Lower lobe of right lung (tissue), 2 donors: ENCODE measurements at regions not wholly inside any gene's neighbourhood (a gene's known extent, or its start where the extent isn't known, plus 50 kb on each side); places are given as distances from the start of the nearest gene placed in this dataset.

ENCODE experiments used
- ATAC-seq, 2 donors: fragments of 200-7000 bp; cut with Tn5 transposase; one replicate each; pipeline ENCODE4 v1.9.1; 2020 to 2022; ENCODE audit warnings: mild to moderate bottlenecking in 2 of 2, moderate library complexity in 2 of 2
- DNase-seq: peaks from one replicate; pipeline ENCODE4 v3.0.0-alpha.2; 2020
- H3K27ac ChIP-seq: fragments of 200-600 bp; one replicate; pipeline ENCODE4 v1.8.0; 2022
- H3K27me3 ChIP-seq: fragments of 200-600 bp; one replicate; pipeline ENCODE4 v1.8.0; 2022; ENCODE audit warnings: low read depth
- H3K36me3 ChIP-seq: fragments of 200-600 bp; one replicate; pipeline ENCODE4 v1.8.0; 2022; ENCODE audit warnings: mild to moderate bottlenecking
- H3K4me1 ChIP-seq: fragments of 200-600 bp; one replicate; pipeline ENCODE4 v1.8.0; 2022
- H3K4me3 ChIP-seq: fragments of 200-600 bp; one replicate; pipeline ENCODE4 v1.8.0; 2022; ENCODE audit warnings: mild to moderate bottlenecking
- H3K9me3 ChIP-seq: fragments of 200-600 bp; one replicate; pipeline ENCODE4 v1.8.0; 2022
- CTCF ChIP-seq: fragments of 200-600 bp; IDR thresholded peaks from one replicate; pipeline ENCODE4 v1.8.0; 2022; ENCODE audit warnings: antibody characterized with exemption, mild to moderate bottlenecking
- intact Hi-C: fragments of 100-400 bp; cut with DNase I; formaldehyde crosslinking; loops from one replicate; pipeline ENCODE4 v1.11.0; 2022
- donor health status: DM: no; HTN: yes; CAD: no; lungs with severe emphysema.

- Histone ChIP-seq H3K4me3 (no peak overlapping the region), H3K27me3 (no peaks in the 10 kb centered on the region), H3K36me3 (no peaks in the 10 kb centered on the region), H3K27ac (no peak overlapping the region), H3K9me3 (peaks cover 13% of the 10 kb centered on the region), H3K4me1 (no peaks in the 10 kb centered on the region)
- DNase-seq, result no peak
- no peak for ATAC-seq
- TF ChIP-seq CTCF, result no peak
- intact Hi-C loops, result no loop called here
These were observed 200.6 kb upstream of the IRX1 start for GRCh38 chr5:3394891-3395599.

GRCh38 chr5:3393920-3394597 lies 201.6 kb upstream of the IRX1 start:
- intact Hi-C loops, result no loop called here
- DNase-seq (no peak), ATAC-seq (no peak)
- Histone ChIP-seq H3K27me3 (no peaks in the 10 kb centered on the region), H3K9me3 (peaks cover 3% of the 10 kb centered on the region), H3K36me3 (no peaks in the 10 kb centered on the region), H3K4me3 (no peak overlapping the region), H3K27ac (no peak overlapping the region), H3K4me1 (no peaks in the 10 kb centered on the region)
- TF ChIP-seq CTCF, result no peak

- Histone ChIP-seq H3K9me3 (no peaks in the 10 kb centered on the region), H3K36me3 (no peaks in the 10 kb centered on the region), H3K4me1 (no peaks in the 10 kb centered on the region), H3K27ac (no peak overlapping the region), H3K27me3 (no peaks in the 10 kb centered on the region), H3K4me3 (no peak overlapping the region)
- no peak for ATAC-seq
- no peak for TF ChIP-seq CTCF
- intact Hi-C loops, result no loop called here
- no peak for DNase-seq
These were observed 202.3 kb upstream of the IRX1 start for GRCh38 chr5:3393122-3393919.

- no peak for DNase-seq
- peak in 1 of 2 donors; percentile 31 for ATAC-seq
- no peak for TF ChIP-seq CTCF
- no peak overlapping the region for H3K27ac ChIP-seq
- no peaks in the 10 kb centered on the region for H3K9me3 ChIP-seq
- no peaks in the 10 kb centered on the region for H3K4me1 ChIP-seq
- H3K4me3 ChIP-seq, result no peak overlapping the region
- intact Hi-C loops, result no loop called here
- H3K27me3 ChIP-seq, result no peaks in the 10 kb centered on the region
- no peaks in the 10 kb centered on the region for H3K36me3 ChIP-seq
These were observed 203.2 kb upstream of the IRX1 start for GRCh38 chr5:3392306-3392939.

GRCh38 chr5:3391210-3391609 lies 204.4 kb upstream of the IRX1 start:
- intact Hi-C loops, result no loop called here
- ATAC-seq (no peak), DNase-seq (no peak)
- Histone ChIP-seq H3K27me3 (no peaks in the 10 kb centered on the region), H3K9me3 (no peaks in the 10 kb centered on the region), H3K36me3 (no peaks in the 10 kb centered on the region), H3K27ac (no peak overlapping the region), H3K4me1 (no peaks in the 10 kb centered on the region), H3K4me3 (no peak overlapping the region)
- TF ChIP-seq CTCF, result no peak
